NCI-H226 (cell line): ENCODE measurements at regions not wholly inside any gene's neighbourhood (a gene's known extent, or its start where the extent isn't known, plus 50 kb on each side); places are given as distances from the start of the nearest gene placed in this dataset.

Source experiments
- DNase-seq: peaks from one replicate; pipeline ENCODE4 v3.0.0-alpha.2; 2015

DNA sequence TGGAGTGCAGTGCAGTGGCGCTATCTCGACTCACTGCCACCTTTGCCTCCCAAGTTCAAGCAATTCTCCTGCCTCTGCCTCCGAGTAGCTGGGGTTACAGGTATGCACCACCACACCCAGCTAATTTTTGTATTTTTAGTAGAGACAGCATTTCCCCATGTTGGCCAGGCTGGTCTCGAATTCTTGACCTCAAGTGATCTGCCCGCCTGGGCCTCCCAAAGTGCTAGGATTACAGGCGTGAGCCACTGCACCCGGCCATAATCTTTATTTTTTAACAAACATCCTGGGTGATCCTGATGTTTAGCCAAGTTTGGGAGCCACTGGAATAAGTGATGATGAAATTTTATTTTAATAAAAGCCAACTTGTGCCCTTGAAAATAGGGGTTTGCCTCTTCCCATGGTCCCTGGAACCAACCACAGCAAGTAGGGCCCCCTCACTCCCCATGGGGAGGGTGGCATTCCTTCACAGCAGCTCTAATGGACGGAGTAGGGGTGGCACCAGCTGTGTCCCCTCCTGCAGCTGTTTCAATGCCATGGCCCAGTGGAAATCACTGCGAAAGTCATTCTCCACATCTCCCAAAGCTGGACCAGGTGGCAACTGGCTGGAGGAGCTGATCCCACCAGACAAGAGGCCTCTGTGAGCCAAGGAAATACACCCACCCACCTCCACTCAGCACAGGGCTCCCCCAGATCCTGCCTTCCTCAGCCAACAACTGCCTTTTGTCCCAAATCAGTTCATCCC, 194.8 kb downstream of the ZFP36L2 start:
- DNase-seq: no peak

DNA sequence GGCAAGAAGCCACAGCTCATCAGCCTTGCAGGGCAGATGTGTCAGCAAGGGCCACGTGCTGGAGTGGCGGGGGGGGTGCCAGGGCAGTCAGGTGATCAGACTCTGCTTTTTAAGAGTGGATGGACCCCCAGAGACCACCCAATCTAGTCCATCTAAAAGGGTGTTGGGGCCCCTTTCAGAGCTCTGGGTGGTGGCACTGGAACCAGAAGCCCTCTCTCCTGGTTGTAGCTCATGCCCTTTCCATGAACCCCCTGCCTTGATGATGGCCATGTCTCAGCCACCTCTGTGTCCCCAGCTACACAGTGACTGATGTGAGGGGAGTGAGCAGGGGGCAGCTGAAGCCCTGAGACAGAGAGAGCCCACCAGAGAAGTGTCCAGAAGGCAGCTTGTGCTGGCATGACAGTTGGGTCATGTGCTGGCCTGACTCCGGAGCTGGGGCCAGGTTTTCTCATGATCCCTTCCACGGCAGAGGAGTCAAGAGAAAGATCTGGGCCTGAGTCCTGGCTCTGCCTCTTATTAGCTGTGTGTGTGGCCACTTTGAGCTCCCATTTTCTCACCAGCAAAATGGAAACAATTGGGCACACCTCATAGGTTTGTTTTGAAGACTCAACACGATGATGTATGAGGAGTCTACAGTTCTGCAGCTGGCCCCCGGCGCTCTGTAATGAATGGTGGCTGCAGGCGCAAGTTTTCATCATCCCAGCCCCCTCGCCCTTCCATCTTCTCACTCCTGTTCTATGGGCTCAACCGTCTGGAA, 195.7 kb downstream of the ZFP36L2 start:
- no peak for DNase-seq

DNA sequence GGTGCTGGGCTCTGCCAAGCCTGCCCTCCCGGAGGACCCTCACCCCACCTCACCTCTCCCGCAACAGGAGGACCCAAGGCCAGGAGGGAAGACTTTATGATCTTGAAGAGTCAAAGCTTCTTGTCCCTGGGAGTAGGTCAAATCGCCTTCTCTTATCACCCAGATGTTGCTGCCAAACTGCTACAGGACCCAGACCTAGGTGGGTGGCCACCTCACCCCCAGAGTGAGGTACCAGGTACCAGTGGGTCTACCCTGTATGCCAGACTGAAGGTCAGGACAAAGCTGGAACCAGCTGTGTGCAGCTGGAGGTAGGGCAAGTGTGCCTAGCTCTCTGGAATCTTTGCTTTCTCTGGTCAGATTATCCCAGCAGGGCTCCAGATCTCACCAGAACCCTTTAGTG, 197.2 kb downstream of the ZFP36L2 start:
- no peak for DNase-seq

DNA sequence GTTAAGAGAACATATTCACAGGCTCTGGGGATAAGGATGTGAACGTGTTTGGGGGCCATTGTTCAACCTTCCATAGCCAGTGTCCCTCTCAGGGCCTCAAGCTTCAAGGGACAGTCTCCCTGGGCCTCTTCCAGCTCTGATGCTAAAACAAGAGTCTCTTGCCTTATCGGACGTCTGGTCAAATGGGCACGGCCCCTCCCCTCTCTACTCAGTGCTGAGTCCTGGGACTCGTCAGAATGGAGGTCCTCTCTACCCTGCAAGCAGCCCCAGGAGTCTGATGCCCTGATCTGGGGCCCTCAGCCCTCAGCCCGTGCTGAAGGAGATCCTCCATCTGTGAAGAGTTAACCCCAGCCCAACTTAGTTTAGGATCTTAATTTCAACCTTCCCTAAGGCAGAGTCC, 198.2 kb downstream of the ZFP36L2 start:
- DNase-seq: no peak

DNA sequence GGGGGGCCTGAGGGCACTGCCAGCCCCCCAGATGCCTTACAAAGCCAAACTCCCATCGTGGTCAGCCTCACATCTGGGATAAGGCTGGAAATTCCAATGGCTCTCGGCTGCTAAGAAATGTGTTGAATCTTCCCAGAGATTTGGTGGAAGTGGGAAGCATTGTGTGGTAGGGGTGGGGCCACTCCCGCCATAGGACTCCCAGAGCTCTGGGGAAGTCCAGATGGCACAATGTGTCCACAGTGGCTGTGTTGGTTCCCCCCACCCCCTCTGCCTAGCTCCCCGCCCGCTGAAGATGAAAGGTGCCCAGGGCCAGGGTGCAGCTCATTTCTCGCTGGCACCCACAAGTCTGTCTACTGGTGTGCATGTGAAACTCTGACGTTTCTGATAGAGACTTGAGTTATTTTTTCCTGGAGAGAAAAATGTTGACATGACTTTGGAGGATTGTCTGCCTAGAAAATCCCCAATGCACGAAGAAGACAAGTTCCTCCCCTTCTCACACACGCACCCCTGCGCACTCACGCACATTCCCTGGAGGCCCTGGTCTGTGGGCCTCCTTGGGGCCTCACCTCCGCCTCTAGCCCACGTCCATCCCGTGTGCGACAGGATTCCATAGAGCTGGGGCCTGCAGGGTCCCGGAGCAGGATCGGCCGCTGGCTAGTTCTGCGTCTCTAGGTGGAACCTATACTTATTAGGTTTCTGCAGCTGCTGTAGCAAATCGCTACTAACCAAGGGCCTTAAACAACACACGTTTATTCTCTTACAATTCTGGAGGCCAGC, 199.1 kb downstream of the ZFP36L2 start:
- DNase-seq: no peak

DNA sequence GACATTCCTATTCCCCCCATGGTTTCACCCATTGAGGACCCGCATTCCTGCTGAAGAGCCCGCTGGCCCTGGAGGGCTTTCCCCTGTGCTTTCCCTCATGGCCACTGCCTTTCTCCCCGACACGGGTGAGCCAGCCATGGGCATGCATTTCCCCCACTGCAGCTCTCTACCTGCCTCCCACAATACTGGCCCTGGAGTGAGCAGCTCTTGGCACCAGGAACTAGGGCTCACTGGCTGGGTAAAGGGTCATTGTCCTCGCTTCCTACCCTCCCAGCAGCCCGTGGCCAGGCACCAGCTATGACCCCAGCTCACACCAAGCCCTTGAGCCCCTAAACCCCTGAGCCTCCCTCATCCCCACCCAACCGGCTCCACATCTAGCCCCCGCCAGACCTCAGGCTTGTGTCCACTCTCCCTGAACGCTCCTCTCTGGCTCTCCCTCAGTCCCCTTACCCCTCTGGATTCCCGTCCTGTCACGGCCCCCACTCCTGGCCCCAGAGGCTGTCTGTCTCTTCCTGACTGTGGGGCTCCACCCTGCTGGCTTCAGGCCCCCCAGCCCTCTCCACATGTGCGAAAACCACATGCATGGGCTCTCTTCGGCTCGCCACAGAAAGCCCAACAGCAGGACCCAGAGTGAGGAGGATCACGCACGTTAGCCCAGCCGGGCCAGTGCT, 199.8 kb downstream of the ZFP36L2 start:
- DNase-seq: no peak

DNA sequence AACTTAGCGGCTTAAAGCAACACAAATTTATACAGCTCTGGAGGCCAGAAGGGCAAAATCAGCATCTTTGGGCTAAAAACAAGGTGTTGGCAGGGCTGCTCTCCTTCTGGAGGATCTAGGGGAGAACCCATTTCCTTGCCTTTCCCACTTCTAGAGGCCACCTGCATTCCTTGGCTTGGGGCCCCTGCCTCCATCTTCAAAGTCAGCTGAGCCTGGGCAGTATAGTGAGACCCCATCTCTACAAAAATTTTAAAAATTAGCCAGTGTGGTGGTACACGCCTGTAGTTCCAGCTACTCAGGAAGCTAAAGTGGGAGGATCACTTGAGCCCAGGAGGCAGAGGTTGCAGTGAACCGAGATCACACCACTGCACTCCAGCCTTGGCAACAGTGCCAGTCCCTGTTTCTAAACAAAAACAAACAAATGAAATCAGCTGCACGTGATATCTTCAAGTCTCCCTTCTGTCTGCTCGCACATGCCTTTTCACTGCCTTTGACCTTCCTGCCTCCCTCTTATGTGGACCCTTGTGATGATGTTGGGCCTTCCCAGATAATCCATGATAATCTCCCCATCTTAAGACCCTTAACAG, 200.6 kb downstream of the ZFP36L2 start:
- no peak for DNase-seq

DNA sequence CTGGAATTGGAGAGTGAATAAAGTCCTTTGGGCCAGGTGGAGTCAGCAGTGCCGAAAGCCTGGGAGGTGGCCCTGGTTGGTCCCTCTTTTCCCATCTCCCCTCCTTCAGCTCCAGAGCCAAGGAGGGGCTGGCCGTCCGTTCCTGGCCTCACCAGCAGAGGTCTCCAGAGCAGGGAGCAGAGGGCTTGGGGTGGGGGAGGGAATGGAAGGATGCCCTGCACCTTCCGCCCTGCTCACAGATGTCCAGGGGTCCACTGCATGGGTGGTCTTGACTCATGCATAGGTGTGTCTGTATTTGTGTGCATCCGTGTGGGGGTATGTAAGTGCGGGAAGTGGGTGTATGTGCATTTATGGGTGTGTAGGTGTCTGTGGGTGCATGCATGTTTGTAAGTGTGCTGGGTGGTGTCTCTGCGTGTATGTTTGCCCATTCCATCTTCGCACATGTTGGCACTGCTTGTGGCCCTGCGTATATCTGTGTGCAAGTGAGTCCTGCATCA, 201.8 kb downstream of the ZFP36L2 start:
- peak; percentile 36 for DNase-seq

DNA sequence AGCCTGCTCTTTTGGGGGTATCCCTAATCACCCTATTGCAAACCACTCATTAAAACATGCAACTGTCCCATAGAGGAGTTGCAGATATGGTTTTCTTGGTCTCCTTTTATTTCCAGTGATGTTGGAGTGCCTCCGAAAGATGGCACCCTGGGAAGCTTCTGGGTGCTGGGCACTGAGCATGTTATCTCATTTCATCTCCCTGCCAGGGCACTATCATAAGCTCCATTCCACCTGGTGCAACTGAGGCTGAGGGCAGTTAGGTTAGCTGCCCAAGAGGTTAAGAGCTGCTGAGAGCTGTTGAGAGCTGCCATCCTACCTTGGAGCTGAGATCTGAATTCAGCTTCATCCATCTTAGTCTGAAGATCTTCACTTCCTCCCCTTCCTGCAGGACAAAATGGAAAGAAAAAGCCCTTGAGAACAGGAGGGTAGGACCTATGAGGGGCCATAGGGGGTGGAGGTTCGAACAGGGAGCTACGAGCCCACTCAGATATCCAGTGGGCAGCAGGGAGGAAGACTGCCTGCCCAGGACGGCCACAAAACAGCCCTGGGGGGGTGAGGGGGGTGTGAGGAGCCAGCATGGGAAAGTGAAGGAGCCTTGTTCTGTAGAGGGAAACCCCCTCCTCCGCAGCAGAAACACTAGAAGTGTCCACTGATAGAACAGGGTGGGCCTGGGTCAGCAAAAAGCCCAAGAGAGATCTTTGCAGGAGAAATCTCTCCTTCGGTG, 202.5 kb downstream of the ZFP36L2 start:
- no peak for DNase-seq

DNA sequence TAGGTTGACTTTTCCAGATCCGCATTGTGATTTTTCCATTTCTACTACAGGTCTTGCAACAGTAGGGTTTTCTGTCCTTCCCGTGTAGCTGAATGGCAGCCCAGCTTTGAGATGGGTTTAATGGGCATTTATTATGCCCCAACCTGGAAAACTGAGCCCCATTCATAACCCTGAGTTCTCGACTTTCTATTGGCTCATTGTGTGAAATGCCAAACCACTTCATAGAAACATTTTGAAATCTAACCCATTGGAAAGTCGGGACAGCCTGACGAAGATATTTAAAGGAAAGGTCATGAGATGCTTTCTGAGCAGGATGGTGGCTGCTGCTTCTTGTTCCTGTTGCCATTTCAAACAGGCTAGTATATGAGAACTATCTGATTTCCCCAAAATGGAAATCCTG, 203.5 kb downstream of the ZFP36L2 start:
- no peak for DNase-seq

DNA sequence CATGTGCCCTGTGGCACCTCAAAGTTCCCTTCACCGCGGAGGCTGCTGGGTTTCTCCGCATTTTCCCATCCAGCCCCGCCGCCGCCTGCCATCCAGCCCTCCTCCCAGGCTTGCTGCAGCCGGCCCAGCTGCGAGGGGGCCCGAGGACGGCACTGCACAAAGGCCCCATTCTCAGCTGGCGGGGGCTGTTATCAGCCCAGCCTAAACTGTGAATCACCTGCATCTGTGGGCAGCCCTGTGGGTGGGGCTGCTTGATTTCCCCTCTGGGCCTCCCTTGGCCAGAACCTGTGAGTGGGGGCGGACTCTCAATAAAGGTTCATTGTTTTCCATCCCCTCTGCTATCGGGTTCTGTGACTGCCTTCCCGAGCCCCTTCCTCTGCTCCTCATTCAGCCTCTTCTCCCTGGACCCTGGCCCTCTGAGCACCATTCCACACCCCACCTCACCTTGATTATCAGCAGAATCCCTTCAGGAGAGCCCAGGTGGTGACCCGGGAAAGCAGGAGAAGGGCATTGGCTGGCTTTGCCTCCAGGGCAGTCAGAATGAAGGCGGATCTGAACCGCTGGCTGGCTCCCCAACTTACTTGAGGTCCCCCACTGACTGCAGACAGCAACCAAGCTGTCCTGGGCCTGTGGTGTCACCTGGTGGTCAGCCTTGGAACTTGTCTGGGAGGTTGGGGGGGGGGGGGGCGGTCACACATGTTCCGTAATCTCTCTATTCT, 204.5 kb downstream of the ZFP36L2 start:
- no peak for DNase-seq

DNA sequence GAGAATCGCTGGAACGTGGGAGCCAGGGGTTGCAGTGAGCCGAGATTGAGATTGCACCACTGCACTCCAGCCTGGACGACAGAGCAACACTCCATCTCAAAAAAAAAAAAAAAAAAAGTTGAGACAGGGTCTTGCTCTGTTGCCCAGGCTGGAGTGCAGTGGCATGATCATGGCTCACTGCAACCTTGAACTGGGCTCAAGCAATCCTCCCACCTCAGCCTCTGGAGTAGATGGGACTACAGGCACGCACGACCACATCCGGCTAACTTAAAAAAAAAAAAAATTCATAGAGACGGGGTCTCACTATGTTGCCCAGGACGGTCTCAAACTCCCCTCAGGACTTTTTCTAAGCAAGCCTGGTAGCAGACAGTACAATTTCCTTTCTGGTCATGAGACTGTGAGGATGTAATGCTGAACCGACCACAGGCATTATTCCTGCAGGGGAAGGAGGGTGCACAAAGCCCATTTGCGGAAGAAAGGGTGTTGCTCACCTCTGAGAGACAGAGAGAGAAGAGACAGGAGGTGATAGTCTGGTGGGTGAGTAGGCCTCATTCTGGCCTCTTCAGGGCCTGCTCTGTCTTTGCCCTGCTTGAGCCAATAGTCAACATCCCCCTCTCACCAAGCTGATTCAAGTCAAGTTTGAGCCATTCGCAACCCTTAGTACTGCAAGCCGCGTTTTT, 205.3 kb downstream of the ZFP36L2 start:
- no peak for DNase-seq

DNA sequence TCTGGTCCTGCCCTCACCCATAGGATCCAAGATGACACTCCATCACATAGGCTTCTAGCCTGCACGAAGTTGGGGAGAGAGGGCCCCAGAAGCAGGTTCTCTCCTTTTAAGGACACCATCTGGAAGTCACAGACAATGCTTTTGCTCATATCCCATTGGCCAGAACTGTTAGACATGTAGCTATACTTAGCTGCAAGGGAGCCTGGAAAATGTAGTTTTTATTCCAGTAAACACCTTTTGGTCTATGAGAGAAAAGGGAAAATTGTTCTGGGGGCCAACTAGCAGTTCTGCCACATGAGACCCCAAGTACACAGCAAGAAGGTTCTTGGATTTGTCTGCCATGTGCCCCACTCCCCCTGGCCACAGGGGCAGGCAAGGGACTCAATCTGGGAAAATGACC, 206.1 kb downstream of the ZFP36L2 start:
- no peak for DNase-seq

DNA sequence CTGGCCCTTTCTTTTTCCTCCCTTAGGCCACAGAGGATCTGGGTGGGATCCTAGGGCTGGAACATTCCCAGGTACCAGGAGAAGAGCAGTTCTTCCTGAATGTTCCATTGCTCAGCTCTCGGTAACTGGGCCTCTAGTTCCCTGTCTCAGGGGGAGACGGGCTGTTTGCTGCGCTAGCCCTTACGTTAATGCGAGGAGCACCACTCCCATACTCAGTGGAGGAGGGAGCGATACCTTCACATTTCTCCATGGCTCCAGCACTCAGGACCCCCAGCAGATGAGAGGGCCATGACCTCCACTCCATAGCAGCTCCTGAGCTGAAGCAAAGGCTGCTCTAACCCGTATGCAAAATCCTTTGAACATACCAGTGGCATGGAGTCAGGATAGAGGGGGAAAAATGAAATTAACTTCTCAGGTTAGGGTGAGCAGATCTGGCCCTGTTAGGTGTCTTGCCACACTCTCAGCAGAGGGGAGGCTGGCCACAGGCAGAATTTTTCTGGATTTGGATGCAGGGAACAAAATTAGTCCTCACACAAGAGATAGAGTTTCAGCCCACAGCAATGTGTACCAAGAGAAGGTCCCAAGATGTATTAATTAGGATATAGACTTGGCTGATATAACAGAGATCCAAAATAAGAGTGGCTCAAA, 206.7 kb downstream of the ZFP36L2 start:
- no peak for DNase-seq

DNA sequence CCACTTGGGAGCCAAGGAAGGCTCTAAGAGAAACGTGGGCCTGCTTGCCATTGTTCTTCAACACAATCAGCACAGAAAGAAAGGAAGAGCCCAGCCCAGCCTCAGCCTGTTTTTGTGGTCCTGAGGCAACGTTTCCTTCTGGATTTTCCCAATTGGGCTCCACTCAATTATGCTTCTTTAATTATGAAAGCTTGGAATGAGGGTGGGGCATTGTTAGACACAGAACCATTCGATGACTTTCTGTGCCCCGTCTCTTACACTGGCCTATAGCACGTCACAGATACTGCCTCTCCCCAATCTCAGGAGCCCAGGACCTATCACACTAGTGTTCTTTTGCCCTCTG, 207.4 kb downstream of the ZFP36L2 start:
- no peak for DNase-seq

DNA sequence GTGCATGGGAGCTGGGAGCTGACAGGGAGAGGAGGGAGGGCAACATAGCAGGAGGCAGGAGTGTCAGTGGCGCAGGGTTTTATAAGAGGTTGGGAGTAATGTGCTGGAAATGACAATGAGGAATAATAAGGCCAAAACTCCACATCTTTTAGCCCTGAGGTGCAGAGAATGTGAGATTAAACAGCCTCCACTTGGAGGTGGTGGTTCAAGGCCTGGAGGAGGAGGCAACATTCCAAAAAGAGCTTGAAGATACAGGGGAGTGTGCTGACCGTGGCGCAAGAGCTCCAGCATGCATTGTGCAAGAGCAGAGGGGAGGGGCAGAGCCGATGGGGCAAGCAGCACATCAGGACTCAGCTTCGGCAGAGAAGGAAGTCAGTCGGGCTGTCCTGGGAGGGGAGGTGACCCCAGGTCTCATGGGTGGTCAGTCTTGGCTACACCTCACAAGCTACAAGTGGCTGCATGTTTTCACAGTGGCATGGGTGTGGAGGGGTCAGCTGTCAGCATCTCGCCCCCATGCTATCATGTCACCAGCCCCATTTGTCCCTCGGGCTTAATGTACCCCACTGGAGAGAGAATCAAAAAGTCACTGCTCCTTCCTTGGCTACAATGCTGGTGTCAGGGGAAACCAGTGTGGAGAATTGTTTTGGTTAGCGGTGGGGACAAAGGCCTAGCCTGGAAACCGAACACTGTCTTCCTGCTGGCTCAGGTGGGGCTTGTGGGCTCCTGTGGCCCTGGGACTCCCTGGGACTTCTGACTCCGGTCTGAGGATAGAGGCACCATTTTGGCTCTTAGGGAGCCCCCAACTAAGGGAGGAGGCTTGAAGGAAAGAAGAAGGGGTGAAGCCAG, 208.0 kb downstream of the ZFP36L2 start:
- DNase-seq: peak; percentile 95

DNA sequence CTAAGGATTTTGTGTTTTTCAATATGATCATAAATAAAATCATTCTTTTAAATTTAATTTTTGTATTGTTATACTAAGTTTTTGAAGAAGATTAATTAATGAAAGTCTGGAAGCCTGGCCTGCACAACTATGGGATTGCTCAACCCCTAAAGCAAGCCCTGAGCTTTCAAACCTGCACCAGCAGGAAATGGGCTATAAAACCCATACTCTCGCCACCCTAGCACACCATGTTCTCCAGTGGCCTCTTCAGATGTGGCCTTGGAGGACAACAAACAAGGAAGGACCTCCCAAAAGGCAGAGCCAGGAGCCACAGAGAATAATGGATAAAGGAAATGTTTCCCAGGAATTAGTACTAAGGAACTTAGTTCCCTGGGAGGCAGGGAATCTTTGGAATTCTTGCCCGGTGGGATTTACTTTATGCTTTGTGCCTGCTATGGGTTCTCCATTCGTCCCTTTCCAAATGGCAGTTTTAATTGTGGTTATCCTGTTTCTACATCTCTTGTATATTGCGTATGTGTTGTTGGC, 212.5 kb downstream of the ZFP36L2 start:
- DNase-seq: no peak

DNA sequence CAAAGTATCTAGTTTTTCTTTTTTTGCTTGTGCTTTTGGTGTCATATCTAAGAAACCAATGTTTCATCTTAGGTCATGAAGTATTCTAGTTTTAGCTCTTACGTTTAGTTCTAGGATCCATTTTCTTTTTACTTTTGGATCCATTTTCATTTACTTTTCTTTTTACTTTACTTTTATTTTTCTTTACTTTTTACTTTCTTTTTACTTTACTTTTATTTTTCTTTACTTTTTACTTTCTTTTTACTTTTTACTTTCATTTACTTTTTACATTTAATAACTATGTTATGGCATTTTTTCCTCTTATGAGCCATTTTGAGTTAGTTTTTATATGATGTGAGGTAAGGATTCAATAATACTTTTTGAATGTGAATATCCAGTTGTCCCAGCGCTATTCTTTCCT, 213.4 kb downstream of the ZFP36L2 start:
- no peak for DNase-seq

DNA sequence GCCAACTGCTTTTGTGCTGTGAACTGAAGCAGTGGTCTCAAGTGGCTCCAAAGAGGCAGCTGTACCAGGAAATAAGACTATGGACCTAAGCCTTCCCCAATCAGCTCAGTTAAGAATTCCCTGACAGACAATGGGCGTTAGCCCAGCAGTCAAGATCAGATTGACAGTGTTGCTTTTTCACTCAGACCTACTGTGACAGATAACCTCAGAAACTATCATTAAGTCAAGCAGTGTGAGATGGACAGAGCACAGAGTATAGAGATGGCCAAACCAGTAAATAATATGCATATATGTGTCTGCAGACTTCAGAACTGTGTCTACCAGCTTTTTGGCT, 215.3 kb downstream of the ZFP36L2 start:
- DNase-seq: no peak
